Neural cell (in vitro differentiated cells): ENCODE measurements at regions not wholly inside any gene's neighbourhood (a gene's known extent, or its start where the extent isn't known, plus 50 kb on each side); places are given as distances from the start of the nearest gene placed in this dataset.

Experiments used
- H2AFZ ChIP-seq: fragments of 200-600, 300-800 bp; sonication (generic), shearing (Covaris generic); 2 replicates; pipeline ENCODE4 v1.6.0; 2014; ENCODE audit warnings: low read depth, mild to moderate bottlenecking, antibody characterized with exemption, low read length, moderate library complexity
- H3F3A ChIP-seq: fragments of 200-600 bp; shearing (Covaris generic); 2 replicates; pipeline ENCODE4 v1.6.1; 2016; ENCODE audit warnings: mild to moderate bottlenecking, moderate library complexity, mixed read lengths, antibody characterized with exemption, low read length; ENCODE audit not compliant: insufficient read depth, poor library complexity, severe bottlenecking
- H3K27ac ChIP-seq: fragments of 200-600, 300-800 bp; sonication (generic), shearing (Covaris generic); 2 replicates; pipeline ENCODE4 v1.5.1; 2014; ENCODE audit warnings: mild to moderate bottlenecking, low read length, moderate library complexity
- H3K27me3 ChIP-seq: fragments of 300-800, 200-600 bp; sonication (generic), shearing (Covaris generic); 2 replicates; pipeline ENCODE4 v1.6.0; 2014; ENCODE audit warnings: mild to moderate bottlenecking, low read depth, low read length, moderate library complexity; ENCODE audit not compliant: insufficient read depth
- H3K36me3 ChIP-seq: fragments of 300-800, 200-600 bp; sonication (generic), shearing (Covaris generic); 2 replicates; pipeline ENCODE4 v1.5.1; 2014; ENCODE audit warnings: mild to moderate bottlenecking, antibody characterized with exemption, low read length, moderate library complexity; ENCODE audit not compliant: insufficient read depth
- H3K4me2 ChIP-seq: fragments of 300-800, 200-600 bp; sonication (generic), shearing (Covaris generic); 2 replicates; pipeline ENCODE4 v1.6.0; 2014; ENCODE audit warnings: mild to moderate bottlenecking, low read length
- H3K4me3 ChIP-seq: fragments of 300-800, 200-600 bp; sonication (generic), shearing (Covaris generic); 2 replicates; pipeline ENCODE4 v1.5.1; 2014; ENCODE audit warnings: mild to moderate bottlenecking, low read length, moderate library complexity
- H3K79me2 ChIP-seq: fragments of 200-600 bp; shearing (Covaris generic); replicated peaks from 2 replicates; pipeline ENCODE4 v1.6.0; 2014; ENCODE audit warnings: mild to moderate bottlenecking, low read length, moderate library complexity; ENCODE audit not compliant: insufficient read depth
- H3K9ac ChIP-seq: fragments of 300-800, 200-600 bp; sonication (generic), shearing (Covaris generic); 2 replicates; pipeline ENCODE4 v1.6.1; 2016; ENCODE audit warnings: mild to moderate bottlenecking, low read length, mixed read lengths
- H3K9me2 ChIP-seq: fragments of 200-600 bp; shearing (Covaris generic); 2 replicates; pipeline ENCODE4 v1.6.1; 2016; ENCODE audit warnings: mild to moderate bottlenecking, low read length, mixed read lengths; ENCODE audit not compliant: insufficient read depth
- H3K9me3 ChIP-seq: fragments of 200-600, 300-800 bp; sonication (generic), shearing (Covaris generic); 2 replicates; pipeline ENCODE4 v1.6.1; 2016; ENCODE audit warnings: mild to moderate bottlenecking, mixed run types, low read length, moderate library complexity, mixed read lengths
- H4K20me1 ChIP-seq: fragments of 200-600 bp; shearing (Covaris generic); 2 replicates; pipeline ENCODE4 v1.6.1; 2016; ENCODE audit warnings: mild to moderate bottlenecking, mixed run types; ENCODE audit not compliant: insufficient read depth
- CTCF ChIP-seq: fragments of 450-650 bp; IDR thresholded peaks from 2 replicates; pipeline ENCODE4 v1.5.1; 2014; ENCODE audit warnings: antibody characterized with exemption, mild to moderate bottlenecking, moderate library complexity; ENCODE audit not compliant: poor library complexity, severe bottlenecking
- EP300 ChIP-seq: fragments of 450-650 bp; conservative IDR thresholded peaks from 2 replicates; pipeline ENCODE4 v1.6.1; 2014; ENCODE audit warnings: antibody characterized with exemption, mild to moderate bottlenecking, moderate library complexity; ENCODE audit not compliant: poor library complexity, severe bottlenecking
- EZH2 ChIP-seq: fragments of 200-600, 300-800 bp; shearing (Covaris generic), sonication (generic); IDR thresholded peaks from 2 replicates; pipeline ENCODE4 v1.6.1; 2014; ENCODE audit warnings: antibody characterized with exemption, low read length, borderline replicate concordance, mild to moderate bottlenecking; ENCODE audit not compliant: insufficient read depth, poor library complexity, severe bottlenecking
- MXI1 ChIP-seq: fragments of 450-650 bp; conservative IDR thresholded peaks from 2 replicates; pipeline ENCODE4 v1.6.1; 2014; ENCODE audit warnings: antibody characterized with exemption, mild to moderate bottlenecking; ENCODE audit not compliant: poor library complexity, severe bottlenecking
- POLR2AphosphoS5 ChIP-seq: IDR thresholded peaks from 2 replicates; pipeline ENCODE4 v1.6.1; 2012
- RAD21 ChIP-seq: fragments of 450-650 bp; conservative IDR thresholded peaks from 2 replicates; pipeline ENCODE4 v1.6.1; 2014; ENCODE audit warnings: antibody characterized with exemption, mild to moderate bottlenecking, moderate library complexity
- REST ChIP-seq: IDR thresholded peaks from 2 replicates; pipeline ENCODE4 v1.6.1; 2012; ENCODE audit warnings: borderline replicate concordance
- SMC3 ChIP-seq: fragments of 450-650 bp; conservative IDR thresholded peaks from 2 replicates; pipeline ENCODE4 v1.6.1; 2014; ENCODE audit warnings: antibody characterized with exemption, mild to moderate bottlenecking, moderate library complexity; ENCODE audit not compliant: poor library complexity
- TAF1 ChIP-seq: IDR thresholded peaks from 2 replicates; pipeline ENCODE4 v1.6.1; 2012; ENCODE audit warnings: low read depth

GRCh38 chrX:6693051-6693450 is 158.1 kb upstream of the VCX3A start:
- H3K36me3 ChIP-seq, result no peaks in the 10 kb centered on the region
- H3K9me3 ChIP-seq, result no peaks in the 10 kb centered on the region
- no peak overlapping the region for H3K27ac ChIP-seq
- TF ChIP-seq EZH2, result no peak
- TF ChIP-seq EP300, result no peak
- TF ChIP-seq TAF1, result no peak
- no peak for TF ChIP-seq RAD21
- TF ChIP-seq REST, result no peak
- no peak for TF ChIP-seq POLR2AphosphoS5
- TF ChIP-seq SMC3, result no peak
- no peak for TF ChIP-seq MXI1
- no peak for TF ChIP-seq CTCF
- no peak overlapping the region for H3K9ac ChIP-seq
- H3K4me2 ChIP-seq, result no peak overlapping the region
- no peaks in the 10 kb centered on the region for H4K20me1 ChIP-seq
- H2AFZ ChIP-seq, result no peak overlapping the region
- H3F3A ChIP-seq, result no peaks in the 10 kb centered on the region
- H3K4me3 ChIP-seq, result no peak overlapping the region
- no peaks in the 10 kb centered on the region for H3K27me3 ChIP-seq
- H3K79me2 ChIP-seq, result no peaks in the 10 kb centered on the region
- H3K9me2 ChIP-seq, result no peaks in the 10 kb centered on the region

- H2AFZ ChIP-seq, result no peak overlapping the region
- no peak overlapping the region for H3K27ac ChIP-seq
- no peaks in the 10 kb centered on the region for H3K27me3 ChIP-seq
- H3K9me2 ChIP-seq, result no peaks in the 10 kb centered on the region
- no peaks in the 10 kb centered on the region for H3K9me3 ChIP-seq
- no peak overlapping the region for H3K9ac ChIP-seq
- no peaks in the 10 kb centered on the region for H3K79me2 ChIP-seq
- no peaks in the 10 kb centered on the region for H4K20me1 ChIP-seq
- no peaks in the 10 kb centered on the region for H3F3A ChIP-seq
- TF ChIP-seq EZH2, result no peak
- no peak for TF ChIP-seq RAD21
- no peak for TF ChIP-seq TAF1
- TF ChIP-seq SMC3, result no peak
- no peak for TF ChIP-seq EP300
- TF ChIP-seq CTCF, result no peak
- TF ChIP-seq POLR2AphosphoS5, result no peak
- no peak for TF ChIP-seq MXI1
- no peak for TF ChIP-seq REST
- no peak overlapping the region for H3K4me2 ChIP-seq
- H3K4me3 ChIP-seq, result no peak overlapping the region
- no peaks in the 10 kb centered on the region for H3K36me3 ChIP-seq
These were observed 150.6 kb upstream of the VCX3A start for GRCh38 chrX:6685489-6685888.
